NCI-H2107 (cell line): ENCODE measurements at regions not wholly inside any gene's neighbourhood (a gene's known extent, or its start where the extent isn't known, plus 50 kb on each side); places are given as distances from the start of the nearest gene placed in this dataset.

ENCODE experiments used
- DNase-seq: peaks from one replicate; lab custom pipeline; 2025; lab: John Stamatoyannopoulos, UW

GRCh38 chr2:146817613-146818012, 1027.2 kb upstream of the ACVR2A start:
- no peak for DNase-seq

- no peak for DNase-seq
Measured at GRCh38 chr2:146814971-146815370, 1029.9 kb upstream of the ACVR2A start.

DNA sequence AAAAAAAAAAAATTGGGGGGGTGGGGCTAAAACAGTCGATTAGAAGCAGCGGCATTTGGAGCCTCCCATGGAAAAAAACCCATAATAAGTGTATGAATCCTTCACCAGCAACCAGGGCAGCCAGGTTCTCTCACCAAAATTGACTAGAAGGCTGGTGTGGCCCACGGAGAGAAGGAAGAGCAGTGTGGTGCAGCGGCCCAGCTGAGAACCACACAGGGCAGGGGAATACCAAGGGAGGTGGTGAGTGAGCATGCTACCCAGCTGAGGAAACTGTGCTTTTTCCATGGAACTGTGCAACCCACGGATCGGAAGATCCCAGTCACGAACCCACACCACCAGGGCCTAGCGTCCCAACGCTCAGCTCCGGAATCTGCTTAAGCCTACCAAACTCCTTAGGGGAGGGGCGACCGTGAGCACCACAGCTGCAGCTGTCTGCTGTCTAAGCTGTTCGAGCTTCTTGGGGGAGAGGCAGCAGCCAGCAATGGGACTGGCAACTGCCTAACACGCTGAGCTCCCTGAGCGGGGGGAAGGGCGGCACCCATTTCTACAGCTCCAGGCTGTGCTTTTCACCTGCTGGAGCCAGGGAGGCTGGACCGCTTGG, 1037.2 kb upstream of the ACVR2A start:
- DNase-seq: no peak

DNA sequence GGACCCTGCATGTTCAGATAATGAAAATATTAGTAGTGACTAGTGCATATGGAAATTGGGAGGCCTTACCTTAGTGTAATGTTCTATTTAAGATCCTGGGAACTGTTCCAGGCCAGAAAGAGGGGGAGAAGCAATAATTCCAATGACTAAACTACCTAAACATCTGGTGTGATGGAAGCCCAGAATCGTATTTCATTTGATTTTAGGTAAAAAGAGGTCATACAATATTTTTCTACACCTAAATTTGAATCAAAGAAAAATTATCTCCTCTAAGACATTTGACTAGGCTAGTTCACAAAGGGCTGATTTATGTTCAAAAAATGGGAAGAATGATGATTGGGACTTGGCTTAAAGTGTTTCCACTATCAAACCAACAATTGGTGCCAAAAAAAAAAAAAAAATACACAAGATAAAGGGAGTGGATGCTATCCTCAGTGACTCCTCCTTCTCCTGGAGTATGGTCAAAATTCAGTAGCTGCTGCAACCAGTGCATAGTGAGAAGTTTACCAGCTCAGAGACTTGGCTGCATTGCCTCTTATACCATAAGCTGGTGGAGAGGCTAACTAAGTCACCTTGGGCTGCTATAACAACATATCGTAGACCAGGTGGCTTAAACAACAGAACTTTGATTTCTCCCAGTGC, 1038.3 kb upstream of the ACVR2A start:
- DNase-seq: no peak

DNA sequence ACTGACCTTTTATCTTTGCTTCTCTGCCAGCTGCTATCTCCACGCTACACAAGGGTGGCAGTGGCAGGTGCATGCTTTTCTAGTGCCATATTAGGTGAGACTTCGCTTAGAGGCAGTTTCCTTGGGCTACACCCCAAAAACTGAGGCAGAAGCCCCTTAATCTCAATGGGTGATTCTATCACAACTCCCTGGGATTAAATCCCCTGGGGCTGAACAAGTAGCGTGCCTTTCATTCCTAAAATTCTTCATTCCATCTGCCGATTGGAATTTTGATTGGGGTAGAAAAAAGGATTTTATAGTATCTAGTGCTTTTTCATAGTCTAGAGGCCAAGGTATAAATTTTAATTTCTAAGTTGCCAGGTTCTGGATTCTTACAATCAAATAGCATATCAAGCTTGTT, 1040.5 kb upstream of the ACVR2A start:
- DNase-seq: no peak

- no peak for DNase-seq
Measured at GRCh38 chr2:146801886-146802285, 1042.9 kb upstream of the ACVR2A start.

GRCh38 chr2:146786396-146786795, 1058.4 kb upstream of the ACVR2A start:
- DNase-seq: no peak

DNA sequence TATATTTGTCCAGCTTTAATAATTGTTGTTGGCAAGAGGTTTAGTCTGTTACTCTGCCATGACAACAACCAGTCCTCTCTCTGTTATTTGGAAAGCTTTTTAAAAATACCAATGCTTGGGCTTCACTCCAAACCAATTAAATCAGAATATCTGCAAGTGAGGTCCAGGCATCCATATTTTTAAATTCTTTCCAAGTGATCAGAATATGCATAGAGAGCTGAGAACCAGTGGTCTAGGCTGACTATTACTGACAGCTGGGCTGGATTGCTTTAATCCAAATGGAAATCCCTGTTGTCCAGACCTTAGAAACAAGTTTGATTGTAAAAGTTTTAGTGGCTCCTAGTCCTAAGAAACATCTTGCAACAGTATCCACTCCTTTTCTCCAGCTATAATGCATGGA, 1059.7 kb upstream of the ACVR2A start:
- DNase-seq: no peak

DNA sequence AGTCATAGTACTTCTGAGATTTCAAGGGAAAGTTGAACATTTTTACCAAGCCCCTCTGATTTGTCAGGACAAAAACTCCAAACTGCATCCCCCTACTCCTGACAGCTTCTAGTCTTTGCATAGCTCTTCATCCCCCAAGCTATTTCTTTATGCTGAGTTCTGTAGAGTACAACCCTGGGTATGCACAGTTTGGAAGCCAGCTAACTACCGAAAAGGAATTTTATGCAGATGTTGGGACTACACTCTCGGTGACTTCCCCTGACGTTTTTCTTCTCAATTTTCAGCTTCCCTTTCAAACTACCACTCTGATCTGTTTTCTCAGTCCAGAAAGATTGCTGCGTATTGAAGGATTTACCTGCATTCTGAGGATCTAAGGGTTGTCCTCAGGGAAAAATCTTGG, 1060.2 kb upstream of the ACVR2A start:
- DNase-seq: no peak

- no peak for DNase-seq
Measured at GRCh38 chr2:146777181-146777580, 1067.6 kb upstream of the ACVR2A start.

GRCh38 chr2:146776596-146776995, 1068.2 kb upstream of the ACVR2A start:
- no peak for DNase-seq

GRCh38 chr2:146771531-146771930, 1073.3 kb upstream of the ACVR2A start:
- DNase-seq: no peak

DNA sequence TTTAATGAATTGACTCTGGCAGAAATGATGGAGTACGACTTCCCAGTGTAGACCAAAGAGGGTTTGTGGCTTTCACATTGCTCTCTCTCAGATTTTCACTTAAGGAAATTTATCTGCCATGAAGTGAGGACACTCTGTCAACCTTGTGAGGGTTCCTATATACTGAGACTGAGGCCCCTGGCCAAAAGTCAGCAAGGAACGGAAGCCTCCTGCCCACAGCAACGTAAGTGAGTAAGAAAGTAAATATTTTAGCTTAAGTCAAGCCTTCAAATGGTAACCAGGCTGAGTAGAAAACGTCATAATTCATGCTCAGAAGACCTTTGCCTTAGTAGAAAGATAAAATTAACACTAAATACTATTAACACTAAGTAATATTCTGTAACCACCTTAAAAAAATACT, 1080.5 kb upstream of the ACVR2A start:
- DNase-seq: no peak

- no peak for DNase-seq
Measured at GRCh38 chr2:146762786-146763185, 1082.0 kb upstream of the ACVR2A start.

DNA sequence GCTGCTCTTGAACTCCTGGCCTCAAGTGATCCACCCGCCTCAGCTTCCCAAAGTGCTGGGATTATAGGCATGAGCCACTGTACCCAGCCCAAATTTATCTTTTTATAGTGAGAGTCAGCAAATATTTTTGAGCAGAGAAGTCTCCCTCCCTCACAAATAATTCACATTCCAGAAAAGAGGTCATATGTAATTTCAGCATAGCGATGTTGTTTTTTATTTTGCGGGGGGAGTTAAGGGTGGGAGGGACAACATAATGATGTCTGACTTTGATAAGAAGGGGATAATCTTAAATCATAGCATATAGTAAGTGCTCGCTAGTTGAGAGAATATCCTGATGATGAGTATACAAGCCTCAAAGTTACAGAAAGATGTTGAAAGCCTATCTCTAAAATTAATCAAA, 1090.2 kb upstream of the ACVR2A start:
- DNase-seq: no peak

GRCh38 chr2:146748046-146748445, 1096.8 kb upstream of the ACVR2A start:
- no peak for DNase-seq

- no peak for DNase-seq
Measured at GRCh38 chr2:146741260-146741659, 1103.6 kb upstream of the ACVR2A start.

DNA sequence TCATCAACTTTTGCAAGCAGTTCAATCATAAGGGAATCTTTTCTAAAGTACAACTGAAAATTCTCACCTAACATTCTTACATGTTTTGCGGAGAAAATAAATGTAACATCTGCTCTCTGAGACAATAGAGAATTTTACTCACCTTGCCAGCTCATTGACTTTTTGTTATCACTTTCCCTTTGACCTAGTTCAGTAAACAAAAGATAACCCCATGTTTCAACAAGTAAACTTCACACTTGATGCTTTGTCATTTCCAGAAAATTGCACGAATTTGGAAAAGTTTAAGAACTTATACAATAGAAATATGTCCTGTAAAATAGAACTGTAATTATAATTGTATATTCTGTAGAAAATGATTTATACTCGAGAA, 1110.0 kb upstream of the ACVR2A start:
- DNase-seq: no peak

- DNase-seq: peak; percentile 24
Measured at GRCh38 chr2:146734042-146734820, 1110.6 kb upstream of the ACVR2A start.

DNA sequence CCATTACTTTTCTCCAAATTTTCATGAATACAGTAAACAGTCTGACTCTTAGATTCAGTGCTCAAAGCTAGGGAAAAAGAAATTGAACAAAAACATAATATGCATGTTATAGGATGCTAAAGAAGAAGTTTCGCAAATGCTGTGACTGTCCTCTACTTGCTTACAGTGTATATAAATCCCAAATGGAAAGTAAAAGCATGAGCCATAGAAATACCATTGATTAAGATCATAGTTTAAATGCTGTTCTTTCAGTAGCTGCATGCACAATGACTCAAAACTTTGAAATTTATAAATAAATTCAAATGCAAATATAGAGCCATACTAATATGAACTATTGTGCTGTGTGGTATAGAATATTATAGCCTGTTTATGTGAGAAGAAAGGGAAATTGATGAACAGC, 1113.9 kb upstream of the ACVR2A start:
- no peak for DNase-seq

- no peak for DNase-seq
Measured at GRCh38 chr2:146721486-146721885, 1123.3 kb upstream of the ACVR2A start.

GRCh38 chr2:146720170-146720569, 1124.7 kb upstream of the ACVR2A start:
- no peak for DNase-seq

DNA sequence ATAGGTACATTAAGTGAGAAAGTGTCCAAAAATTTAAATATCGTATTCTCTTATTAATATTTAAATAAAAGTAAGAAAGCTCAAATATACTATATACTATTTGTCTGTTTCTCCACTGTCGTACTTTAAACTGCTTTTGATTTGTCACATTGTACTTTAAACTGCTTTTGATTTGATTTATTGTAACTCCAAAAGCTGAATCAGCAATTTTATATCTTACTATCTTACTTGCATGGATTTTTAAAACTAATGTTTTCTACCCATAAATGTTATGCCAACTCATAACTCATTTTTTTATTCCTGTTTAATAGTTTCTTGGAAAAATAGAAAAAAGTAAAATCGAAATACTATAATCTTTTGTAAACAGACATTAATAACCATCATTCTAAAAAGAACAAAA, 1128.2 kb upstream of the ACVR2A start:
- no peak for DNase-seq

GRCh38 chr2:146709004-146709403, 1135.8 kb upstream of the ACVR2A start:
- no peak for DNase-seq
